ENCODE measurements at regions not wholly inside any gene's neighbourhood (a gene's known extent, or its start where the extent isn't known, plus 50 kb on each side); places are given as distances from the start of the nearest gene placed in this dataset.

DNA sequence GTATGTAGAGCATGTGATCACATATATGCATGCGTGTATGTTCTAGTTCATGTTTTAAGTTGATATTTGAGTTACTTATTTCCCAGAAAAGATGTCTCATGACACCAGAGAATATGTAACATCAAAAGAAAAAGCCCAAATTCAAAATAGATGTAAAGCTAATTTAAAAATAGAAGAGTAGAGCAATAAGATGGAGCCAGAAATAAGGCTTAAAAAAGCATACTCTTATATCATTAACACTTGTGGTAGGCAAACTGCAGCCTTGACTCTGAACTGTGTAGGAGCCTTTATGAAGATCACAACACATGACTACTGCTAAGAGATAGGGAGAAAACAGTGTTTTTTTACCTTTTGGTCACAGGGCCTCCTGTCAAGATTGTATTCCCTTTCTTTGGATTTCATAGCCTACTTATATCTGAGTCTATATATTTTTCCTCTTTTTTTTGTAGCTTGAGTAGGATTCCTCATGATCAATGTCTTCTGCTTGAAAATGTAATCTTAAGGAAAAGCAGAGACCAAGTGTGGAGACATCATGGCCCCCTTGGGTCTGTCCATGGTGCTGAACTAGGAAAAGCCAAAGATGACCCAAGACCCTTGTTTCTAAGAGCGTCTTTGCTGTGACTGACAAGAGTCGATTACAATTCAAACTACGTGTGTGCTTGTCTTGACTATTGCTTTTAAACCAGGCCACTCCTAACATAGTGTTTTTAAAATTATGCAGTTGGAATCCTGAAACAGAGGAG, 390.4 kb downstream of the SHISA9 start:
- no peak for DNase-seq (ENCODE audit: low read depth)

DNA sequence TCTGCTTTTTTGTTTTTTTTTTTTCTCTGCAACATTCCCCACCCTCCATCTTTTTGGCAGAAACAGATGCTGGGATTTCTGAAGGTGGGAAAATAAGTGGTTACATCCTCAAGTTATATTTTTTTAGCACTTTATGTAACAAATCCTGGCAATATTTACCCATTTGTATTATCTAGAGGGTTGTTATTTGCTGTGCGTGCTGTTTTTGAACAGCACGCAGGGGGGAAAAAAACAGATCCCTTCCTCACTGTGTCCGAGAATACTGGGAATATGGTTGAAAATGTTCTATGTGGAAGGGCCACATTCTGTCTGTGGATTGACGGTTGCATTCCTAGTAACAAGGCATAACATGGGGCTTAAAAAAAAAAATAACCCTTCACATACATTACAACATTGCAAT, 394.8 kb downstream of the SHISA9 start:
- no peak for DNase-seq (ENCODE audit: low read depth)

DNA sequence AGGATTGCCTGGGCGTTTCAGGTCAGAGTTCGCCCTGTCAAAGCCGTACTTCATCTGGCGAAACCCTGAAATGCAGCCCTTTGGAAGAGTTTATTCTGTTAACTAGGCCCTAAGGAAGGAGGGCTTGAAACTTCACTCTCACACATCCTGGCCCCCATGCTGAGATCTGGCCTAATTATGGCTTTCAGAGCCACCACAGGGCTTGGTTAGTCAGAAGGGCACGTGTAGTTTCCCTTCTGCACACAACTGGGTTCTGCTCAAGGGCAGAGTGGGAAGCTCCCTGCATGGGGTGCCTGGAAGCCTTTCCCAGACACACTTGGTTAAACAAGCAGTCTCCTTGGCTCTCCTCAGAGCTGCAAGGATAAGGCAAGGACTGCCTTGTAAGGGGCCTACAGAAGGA, 397.3 kb downstream of the SHISA9 start:
- DNase-seq (ENCODE audit: low read depth), result no peak

DNA sequence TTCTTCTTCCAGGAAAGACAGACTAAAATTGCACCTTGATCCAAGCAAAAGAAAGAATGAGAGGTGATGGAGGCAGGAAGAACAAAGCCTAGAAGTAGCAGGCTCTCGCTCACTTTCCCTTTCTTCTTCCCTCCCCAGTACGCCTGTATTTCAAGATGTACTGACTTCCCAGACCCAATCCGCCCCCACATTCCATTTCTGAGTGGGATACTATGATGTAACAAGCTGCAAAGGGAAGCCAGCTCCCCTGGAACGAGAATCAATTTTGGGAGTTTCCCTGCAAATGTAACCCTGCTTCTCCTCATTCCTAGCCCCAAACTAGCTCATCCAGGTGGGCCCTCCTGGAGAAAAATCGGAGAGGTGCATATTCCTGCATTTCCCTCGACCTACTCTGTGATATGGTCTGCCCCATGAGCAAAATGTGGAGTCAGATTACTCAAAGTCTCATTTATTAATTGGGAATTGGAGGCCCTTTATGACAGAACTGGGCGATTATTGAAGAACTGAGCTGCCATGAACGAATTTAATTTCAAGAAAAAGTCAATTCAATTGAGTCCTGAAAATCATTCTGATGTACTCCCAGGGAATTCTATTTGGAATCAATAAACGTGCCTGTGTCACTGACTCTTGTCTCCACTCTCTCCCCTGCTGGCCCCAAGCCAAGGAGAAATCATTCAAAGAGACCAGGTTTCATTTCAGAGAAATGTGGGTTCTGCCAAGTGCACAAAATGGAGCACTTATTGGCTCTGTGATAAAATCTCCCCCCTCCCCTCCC, 398.9 kb downstream of the SHISA9 start:
- no peak for DNase-seq (ENCODE audit: low read depth)

DNA sequence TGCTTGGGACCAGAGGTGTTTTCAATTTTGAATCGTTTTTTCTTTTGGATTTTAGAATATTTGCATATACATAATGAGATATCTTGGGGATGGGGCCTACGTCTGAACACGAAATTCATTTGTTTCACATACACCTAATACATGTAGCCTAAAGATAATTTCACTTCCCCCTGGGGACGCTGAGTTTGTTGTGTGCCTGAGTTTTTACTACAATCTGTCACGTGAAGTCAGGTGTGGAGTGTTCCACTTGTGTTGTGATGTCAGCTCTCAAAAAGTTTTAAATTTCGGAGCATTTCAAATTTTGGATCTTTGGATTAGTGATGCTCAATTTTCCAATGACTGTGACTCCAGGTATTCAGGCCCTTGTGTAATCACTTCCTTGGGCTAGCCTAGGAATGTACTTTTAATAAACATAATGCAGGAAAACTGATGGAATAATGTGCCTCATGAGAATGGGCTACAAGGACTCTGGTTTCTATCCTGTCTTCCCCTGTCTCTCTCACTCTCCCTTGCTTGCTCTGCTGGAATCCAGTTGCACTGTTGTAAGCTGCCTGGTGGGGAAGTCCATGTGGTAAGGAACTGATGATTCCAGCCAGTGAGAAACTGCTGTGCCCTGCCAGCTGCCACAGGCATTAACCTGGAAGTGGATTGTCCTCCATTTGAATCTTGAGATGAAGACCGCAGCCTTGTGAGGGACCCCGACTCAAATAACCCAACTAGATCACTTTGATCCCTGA, 403.8 kb downstream of the SHISA9 start:
- DNase-seq (ENCODE audit: low read depth), result no peak

DNA sequence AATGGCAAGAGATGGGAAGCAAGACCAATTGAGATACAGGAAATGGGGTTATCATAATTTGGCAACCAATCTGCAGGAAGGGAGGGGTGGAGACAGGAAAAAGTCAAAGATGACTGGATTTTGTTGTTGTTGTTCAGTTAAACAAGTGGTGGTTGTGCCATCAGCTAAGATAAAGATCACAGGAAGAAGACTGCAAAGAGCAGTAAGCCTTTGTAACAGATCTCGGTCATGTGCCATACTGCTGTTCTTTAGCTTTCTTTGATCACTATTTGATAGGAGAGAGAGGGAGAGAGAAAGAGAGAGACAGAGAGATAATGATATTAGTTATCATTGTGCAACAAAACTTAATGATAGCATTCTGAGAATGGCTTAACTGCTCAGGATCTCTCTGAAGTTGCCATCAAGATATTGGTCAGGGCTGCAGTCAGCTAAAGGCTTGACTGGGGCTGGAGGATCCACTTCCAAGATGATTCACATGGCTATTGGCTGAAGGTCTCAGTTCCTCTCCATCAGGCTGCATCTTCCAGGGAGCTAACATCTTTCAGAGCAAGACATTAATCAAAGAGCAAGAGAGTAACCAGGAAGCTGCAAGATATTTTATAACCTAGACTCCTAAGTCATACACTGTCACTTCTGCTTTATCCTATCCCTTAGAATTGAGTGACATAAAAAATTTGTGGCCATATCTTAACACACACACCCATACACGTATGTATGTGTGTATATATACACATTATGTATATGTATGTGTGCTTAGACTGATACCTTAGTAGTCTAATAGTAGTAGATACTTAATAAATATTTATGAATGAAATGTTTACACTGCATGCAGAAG, 405.0 kb downstream of the SHISA9 start:
- no peak for DNase-seq (ENCODE audit: low read depth)

DNA sequence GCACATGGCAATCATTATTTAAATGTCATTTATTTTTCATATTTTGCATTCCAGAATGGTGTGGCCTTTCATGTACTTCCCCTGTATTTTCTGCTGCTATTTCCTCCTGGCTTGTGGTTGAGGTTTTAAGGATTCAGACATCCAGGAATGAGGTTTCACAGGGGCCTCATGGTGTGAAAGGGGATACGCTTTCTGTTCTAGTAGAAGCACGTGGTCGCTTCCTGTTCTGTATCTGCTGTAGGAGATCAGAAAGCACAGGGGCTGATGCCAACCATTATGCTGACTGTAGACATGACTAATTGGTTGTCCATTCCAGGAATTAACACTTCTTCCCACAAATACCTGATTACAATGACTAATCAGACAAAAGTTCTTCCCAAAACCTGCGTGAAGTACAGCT, 405.9 kb downstream of the SHISA9 start:
- DNase-seq (ENCODE audit: low read depth), result no peak

DNA sequence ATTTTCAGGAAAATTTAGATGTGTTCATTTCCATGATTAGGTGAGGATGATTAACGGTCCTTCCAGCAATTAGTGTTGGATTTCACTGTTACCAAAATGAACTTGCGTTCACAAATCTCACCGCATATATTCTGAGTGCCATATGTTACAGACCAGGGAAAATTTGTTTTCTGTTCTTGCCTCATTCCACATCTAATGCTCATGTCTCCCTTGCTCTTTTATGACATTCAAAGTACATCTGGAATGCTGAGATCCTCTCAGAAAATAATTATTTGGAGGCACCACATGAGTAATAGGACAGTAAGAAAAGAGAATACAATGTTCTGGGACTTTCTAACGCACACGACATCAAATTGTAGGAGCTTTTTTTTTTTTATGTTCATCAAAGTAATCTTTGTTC, 406.5 kb downstream of the SHISA9 start:
- no peak for DNase-seq (ENCODE audit: low read depth)

DNA sequence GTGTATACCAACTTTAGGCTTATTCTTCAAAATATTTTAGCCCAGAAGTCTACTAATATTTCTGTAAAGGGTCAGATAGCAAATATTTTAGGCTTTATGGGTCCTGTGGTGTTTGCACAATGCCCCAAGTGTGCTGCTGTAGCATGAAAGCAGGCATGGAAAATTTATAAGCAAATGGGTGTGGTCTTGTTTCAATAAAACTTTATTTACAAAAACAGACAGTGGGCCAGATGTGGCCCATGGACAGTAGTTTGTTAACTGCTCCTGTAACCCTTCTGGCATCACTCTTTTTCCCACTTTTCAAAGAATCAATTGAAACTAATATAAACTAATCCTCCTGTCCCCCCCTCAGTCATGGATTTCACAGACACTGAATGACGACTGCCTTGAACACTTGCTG, 410.7 kb downstream of the SHISA9 start:
- DNase-seq (ENCODE audit: low read depth), result no peak

DNA sequence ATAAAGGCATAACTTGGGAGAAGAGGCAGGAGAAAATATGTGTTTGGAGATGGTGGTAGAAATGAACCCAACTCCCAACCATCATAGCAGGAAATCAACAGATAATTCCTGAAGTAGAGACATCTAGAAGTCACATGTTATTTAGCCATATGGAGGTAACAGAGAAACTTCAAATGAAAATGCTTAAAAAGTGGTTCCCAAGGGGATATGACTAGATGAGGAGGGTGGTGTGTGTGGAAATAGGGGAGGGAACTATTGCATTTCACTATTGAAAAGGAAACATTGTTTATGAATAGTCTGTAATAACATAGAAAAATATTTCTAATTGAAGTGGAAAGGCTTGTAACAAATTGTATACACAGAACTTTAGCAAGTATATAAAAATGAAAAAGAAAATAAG, 412.0 kb downstream of the SHISA9 start:
- no peak for DNase-seq (ENCODE audit: low read depth)

DNA sequence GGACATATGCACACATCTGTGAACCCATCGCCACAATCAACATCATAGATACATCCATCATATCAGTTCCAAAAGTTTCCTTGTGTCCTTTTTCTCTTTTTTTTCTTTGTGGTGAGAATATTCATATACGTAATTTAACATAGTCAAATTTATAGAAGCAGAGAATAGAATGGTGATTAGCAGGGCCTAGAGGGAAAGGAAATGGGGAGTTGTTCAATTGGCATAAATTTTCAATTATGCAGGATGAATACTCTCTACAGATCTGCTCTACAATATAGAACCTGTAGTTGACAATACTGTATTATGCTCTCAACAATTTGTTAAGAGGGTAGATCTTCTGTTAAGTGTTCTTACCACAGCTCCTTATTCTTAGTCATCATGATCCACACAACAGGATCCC, 413.2 kb downstream of the SHISA9 start:
- no peak for DNase-seq (ENCODE audit: low read depth)

DNA sequence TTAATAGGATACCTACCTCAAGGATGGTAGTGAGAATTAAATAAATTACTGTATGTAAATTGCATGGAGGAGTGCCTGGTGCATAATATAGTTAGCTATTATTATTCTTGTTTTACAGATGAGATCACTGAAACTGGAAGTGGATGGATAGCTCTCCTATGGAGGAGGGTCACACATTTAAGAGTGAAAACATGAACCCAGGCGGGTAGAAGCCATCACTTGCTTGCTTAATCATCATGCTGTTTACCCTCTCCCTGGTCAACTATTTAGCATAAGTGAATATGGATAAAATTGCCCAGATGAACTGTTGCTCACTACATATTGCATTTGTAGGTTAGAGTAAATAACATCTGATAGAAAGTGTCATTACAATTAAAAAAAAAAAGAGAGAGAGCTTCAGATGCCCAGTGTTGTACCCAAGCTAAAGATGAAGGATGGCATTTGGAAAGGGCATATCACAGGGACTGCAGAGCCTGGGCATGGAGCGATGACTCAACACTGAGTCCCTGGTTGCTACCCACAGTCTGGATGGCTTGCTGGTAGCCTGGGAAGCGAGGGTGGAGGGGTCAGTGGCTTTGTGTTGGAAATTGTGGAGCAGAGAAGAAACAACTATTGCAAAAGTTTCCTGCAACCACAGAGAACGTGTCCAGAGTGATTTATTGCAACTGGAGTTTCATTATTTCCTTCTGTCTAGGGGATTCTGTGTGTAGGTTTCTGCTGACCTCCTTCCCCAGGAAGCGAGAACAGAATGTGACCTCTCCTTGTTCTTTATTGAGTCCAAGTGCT, 414.4 kb downstream of the SHISA9 start:
- no peak for DNase-seq (ENCODE audit: low read depth)

DNA sequence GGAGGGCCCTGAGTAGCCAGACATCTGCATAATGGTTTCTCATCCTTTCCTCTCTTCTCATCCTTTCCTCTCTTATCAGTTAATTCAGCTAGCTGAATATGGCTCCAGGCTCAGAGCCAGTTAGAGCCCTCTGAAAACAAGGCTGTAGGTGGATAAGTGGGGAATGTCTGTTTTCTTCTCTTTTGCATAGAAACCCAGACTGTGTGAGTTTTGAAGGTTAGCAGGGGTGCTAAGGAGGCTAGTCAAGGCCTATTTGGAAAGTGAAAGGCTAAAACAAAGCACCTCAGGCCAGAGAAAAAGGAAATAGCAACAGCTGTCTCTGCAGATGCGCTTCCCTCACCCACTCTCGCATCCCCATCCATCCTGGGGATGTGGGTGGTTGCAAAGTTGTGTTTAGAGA, 420.9 kb downstream of the SHISA9 start:
- DNase-seq (ENCODE audit: low read depth), result no peak

DNA sequence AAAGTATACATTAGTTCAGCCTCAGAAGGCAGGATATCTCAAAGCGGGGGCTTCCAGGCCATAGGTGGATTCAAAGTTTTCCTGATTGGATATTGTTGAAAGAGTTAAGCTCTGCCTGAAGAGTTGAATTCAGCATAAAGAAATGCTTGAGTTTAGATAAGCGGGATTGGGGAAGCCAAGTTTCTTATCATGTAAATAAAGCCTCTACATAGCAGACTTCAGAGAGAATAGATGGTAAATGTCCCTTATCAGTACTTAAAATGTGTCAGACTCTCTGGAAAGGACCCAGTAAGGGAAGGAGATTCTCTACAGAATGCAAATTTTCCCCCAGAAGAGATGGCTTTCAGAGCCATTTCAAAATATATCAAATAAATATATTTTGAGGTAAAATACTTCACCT, 423.5 kb downstream of the SHISA9 start:
- no peak for DNase-seq (ENCODE audit: low read depth)

DNA sequence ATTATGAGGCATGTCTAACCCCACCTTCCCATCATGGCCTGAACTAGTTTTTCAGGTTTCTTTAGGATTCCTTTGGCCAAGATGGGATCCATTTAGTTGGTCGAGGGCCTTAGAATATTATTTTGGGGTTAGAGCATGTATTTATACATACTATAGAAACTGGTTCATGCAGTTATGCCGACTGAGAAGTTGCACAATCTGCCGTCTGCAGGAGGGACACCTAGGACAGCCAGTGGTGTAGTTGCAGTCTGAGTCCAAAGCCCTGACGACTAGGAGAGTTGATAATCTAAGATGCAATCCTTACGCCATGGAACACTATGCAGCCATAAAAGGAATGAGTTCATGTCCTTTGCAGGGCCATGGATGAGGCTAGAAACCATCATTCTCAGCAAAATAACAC, 424.0 kb downstream of the SHISA9 start:
- DNase-seq (ENCODE audit: low read depth), result no peak

DNA sequence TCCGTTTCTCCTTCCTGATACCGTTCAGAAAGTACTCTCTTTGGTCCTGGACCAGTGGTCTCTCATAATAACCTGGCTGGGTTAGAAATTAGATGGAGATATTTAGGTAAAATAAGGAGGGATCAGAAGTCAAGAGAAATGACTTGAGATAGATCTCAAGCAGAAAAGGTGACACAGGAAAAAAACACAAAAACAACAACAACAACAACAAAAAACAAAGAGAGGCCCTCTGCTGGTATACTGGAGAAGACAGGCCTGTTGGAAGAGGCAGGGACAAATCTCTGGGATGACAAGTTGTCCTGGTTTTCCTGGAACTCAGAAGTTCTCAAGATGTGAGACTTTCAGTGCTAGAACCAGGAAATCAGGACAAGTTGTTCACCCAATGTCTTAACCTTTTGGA, 430.5 kb downstream of the SHISA9 start:
- DNase-seq (ENCODE audit: low read depth), result no peak

DNA sequence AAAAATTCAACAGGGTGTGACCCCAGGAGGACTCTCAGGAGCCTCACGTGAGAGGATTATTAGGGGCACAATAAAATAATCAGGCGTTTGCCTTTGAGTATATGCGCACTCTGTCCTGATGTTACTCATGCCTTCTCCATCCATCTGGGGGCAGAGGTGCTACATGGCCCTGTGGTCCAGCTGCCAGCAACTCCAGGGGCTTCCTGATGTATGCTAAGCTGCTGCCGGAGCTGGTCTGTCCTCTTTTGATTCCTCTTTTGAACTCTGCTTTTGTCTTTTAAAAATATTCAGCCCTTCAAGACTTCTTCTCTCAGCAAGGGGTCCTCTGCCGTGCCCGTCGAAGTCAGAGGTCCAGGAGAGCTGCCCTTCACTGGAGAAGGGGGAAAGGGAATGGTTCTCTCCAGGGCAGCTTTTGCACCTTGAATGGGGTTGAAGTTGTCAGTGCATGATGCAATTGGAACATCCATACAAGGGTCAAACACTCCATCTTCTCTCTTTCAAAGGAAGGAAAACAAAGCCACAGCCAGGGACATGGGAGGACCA, 431.4 kb downstream of the SHISA9 start:
- no peak for DNase-seq (ENCODE audit: low read depth)

DNA sequence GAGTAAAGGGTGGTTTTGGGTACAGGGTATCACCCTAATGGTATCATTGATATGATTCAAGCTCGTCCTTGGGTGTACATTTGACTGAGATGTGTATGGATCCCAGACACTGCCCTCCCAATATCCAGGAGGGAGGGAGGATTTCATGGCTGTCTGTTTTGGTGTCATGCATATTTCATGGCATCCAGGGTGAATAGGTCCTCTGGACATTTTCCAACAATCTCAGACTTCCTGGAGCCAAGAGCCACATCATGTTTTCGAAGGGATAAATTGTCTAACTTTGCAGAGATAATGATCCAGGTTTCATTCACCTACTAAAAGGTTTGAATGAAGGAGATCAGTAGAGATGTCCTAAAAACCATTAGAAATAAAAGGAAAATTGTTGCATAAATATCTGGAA, 431.9 kb downstream of the SHISA9 start:
- no peak for DNase-seq (ENCODE audit: low read depth)

DNA sequence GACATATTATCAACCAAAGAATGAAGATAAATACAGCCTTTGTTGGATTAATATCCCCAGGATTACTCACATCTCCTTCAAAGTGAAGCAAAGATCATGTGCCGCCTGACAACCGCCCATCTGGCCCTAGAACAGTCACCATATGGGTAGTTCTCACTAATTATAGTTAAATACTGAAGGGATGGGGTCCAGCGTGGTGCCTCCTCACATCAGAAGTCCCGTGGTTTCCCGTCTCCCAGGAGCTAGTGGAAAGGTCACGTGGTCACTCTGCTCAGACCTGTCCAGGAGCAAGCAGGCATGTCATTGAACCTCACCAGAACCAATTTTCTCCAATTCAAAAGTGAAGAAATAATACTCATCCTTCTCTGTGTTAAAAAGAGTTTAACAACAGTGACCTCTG, 434.5 kb downstream of the SHISA9 start:
- no peak for DNase-seq (ENCODE audit: low read depth)

DNA sequence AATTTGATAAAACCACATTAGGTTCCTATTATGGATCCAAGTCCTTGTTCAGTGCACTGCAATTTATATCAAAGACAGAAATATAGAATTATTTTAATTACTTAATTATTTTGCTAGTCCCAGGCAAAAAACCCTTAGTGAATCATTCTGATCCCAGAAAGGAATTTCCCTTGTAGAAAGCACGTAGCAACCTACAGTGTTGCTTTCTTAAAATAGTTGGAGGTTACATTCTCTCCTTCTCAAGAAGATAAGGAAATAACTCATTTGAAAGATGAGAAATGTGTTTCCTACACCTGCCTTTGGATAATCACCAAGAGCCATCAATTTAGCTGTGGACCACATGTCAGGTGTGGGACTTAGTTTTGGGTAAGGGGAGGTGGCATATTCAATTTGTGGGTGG, 434.9 kb downstream of the SHISA9 start:
- no peak for DNase-seq (ENCODE audit: low read depth)
